ENCODE measurements at regions not wholly inside any gene's neighbourhood (a gene's known extent, or its start where the extent isn't known, plus 50 kb on each side); places are given as distances from the start of the nearest gene placed in this dataset.
"Not testable (repeated sequence)": the region's sequence is repeated elsewhere in the genome, so short reads cannot be mapped to it uniquely, and the experiment has no call there.

DNA sequence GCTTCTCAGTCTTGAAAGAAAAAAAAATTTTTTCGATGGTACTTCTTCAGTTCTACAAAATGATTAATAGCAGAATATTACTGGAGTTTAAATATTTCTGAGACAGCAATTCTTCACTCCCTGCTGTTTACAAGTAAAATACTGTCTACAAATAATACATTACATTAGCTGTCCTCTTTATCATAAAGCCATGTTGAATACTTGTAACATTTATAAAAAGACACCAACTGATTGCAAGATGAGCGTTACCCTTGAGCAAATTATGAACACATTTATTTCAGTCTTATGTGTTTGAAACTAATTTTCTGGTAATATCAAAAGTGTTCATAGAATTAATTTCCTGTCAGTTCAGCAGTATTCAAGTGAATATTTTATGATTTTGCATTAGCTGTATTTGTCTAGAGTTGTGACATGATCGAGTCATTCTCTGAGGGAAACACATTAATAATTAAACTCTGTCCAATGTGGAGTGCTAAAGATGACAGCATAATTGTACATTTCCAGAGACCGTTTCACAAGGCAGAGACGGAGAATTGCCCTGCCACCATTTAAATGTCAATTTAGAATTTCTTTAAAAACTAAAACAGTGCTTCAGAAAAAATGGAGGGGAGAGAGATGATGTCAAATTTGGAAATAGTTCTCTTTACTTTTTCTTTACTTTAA, 1359.0 kb upstream of the ADGRL4 start:
- no peaks in the 10 kb centered on the region for H3K36me3 ChIP-seq (ENCODE audit: control insufficient read depth, insufficient read depth, low read length)
- no CpG with 5 or more reads among the region's 5 CpGs for WGBS, 2 experiments (ENCODE audit: insufficient coverage in 2 of 2)
- H3K9me3 ChIP-seq (ENCODE audit: control insufficient read depth, low read length) = no peaks in the 10 kb centered on the region
- no peak overlapping the region for H3K4me3 ChIP-seq (ENCODE audit: extremely low read depth, insufficient read depth, low read length, poor library complexity, severe bottlenecking)
- no peaks in the 10 kb centered on the region for H3K4me1 ChIP-seq (ENCODE audit: control insufficient read depth, insufficient read depth, low read length, poor library complexity, severe bottlenecking)
- H3K27ac ChIP-seq (ENCODE audit: low read depth, low read length, severe bottlenecking) = no peak overlapping the region

DNA sequence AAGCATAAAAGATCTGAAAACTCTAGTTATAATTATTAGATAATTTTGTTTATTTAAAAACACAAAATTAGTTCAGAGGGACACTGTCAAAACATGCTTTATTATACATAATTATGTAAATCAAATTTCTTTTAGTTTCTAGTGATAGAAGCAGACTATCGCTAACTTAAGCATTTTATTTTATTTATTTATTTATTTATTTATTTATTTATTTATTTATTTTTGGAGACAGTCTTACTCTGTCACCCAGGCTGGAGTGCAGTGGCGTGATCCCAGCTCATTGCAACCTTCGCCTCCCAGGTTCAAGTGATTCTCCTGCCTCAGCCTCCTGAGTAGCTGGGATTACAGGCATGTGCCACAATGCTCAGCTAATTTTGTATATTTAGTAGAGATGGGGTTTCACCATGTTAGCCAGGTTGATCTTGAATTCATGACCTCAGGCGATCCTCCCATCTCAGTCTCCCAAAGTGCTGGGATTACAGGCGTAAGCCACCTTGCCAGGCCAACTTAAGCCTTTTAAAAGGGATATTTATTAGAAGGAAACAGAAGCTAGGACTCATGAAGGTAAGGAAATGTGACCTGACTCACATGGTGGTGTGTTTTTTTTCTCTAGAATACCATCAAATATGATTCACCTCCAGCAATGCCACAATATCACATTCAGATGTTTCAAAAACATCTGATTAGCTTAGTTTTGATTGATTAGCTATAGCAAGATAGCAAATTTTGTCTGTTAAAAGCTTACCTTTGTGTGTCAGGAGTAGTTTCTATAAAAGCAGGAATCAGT, 1357.4 kb upstream of the ADGRL4 start:
- Histone ChIP-seq H3K9me3 (ENCODE audit: control insufficient read depth, low read length) (no peaks in the 10 kb centered on the region), H3K4me1 (ENCODE audit: control insufficient read depth, insufficient read depth, low read length, poor library complexity, severe bottlenecking) (no peaks in the 10 kb centered on the region), H3K36me3 (ENCODE audit: control insufficient read depth, insufficient read depth, low read length) (no peaks in the 10 kb centered on the region), H3K4me3 (ENCODE audit: extremely low read depth, insufficient read depth, low read length, poor library complexity, severe bottlenecking) (no peak overlapping the region), H3K27ac (ENCODE audit: low read depth, low read length, severe bottlenecking) (no peak overlapping the region)
- WGBS, 2 experiments (ENCODE audit: insufficient coverage in 2 of 2) = 83 to 100% methylated on average over 1 to 2 of the region's 5 CpGs

DNA sequence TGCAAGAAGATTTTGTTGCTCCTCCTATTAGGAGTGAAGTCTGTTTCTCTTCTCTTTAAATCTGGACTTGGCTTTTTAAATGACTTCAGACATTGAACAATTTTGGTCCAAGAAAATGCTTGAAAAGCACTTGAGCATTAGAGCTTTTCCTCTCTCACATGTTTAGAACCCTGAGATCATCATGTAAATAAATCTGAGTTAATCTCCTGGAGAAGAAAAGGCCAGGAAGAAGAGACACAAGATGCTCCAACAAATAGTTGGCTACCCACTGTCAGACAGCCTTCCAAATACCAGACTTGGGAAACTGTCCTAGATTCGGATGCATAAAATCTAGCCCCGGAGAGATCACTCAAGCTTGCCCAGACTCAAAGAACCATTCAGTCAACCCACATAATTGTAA, 1353.1 kb upstream of the ADGRL4 start:
- H3K36me3 ChIP-seq (ENCODE audit: control insufficient read depth, insufficient read depth, low read length) = no peaks in the 10 kb centered on the region
- no peak overlapping the region for H3K27ac ChIP-seq (ENCODE audit: low read depth, low read length, severe bottlenecking)
- no peaks in the 10 kb centered on the region for H3K4me1 ChIP-seq (ENCODE audit: control insufficient read depth, insufficient read depth, low read length, poor library complexity, severe bottlenecking)
- H3K9me3 ChIP-seq (ENCODE audit: control insufficient read depth, low read length) = no peaks in the 10 kb centered on the region
- no peak overlapping the region for H3K4me3 ChIP-seq (ENCODE audit: extremely low read depth, insufficient read depth, low read length, poor library complexity, severe bottlenecking)
- no CpG with 5 or more reads among the region's 2 CpGs for WGBS, 2 experiments (ENCODE audit: insufficient coverage in 2 of 2)

DNA sequence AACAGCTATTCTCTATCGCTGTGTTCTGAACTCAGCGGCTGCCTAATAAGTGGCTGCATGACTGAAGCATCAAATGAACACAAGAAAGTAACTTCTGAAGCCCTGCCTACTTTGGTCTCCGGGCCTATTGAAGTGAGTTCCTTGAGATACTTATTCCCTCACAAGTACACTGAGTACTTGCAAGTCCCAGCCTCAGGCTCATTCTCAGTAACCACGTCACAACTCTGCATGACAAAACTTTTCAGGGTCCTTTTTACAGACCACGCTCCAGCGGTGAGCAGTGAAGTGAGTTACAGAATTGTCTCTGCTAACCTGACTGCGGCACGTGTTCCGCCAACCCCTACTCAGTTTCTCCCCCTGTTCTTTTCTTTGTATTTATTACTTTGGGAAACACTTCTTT, 1342.7 kb upstream of the ADGRL4 start:
- no peaks in the 10 kb centered on the region for H3K36me3 ChIP-seq (ENCODE audit: control insufficient read depth, insufficient read depth, low read length)
- H3K9me3 ChIP-seq (ENCODE audit: control insufficient read depth, low read length) = no peaks in the 10 kb centered on the region
- H3K4me1 ChIP-seq (ENCODE audit: control insufficient read depth, insufficient read depth, low read length, poor library complexity, severe bottlenecking) = no peaks in the 10 kb centered on the region
- 79 to 82% methylated on average over 4 to 9 of the region's 9 CpGs for WGBS, 2 experiments (ENCODE audit: insufficient coverage in 2 of 2)
- H3K27ac ChIP-seq (ENCODE audit: low read depth, low read length, severe bottlenecking) = no peak overlapping the region
- no peak overlapping the region for H3K4me3 ChIP-seq (ENCODE audit: extremely low read depth, insufficient read depth, low read length, poor library complexity, severe bottlenecking)

DNA sequence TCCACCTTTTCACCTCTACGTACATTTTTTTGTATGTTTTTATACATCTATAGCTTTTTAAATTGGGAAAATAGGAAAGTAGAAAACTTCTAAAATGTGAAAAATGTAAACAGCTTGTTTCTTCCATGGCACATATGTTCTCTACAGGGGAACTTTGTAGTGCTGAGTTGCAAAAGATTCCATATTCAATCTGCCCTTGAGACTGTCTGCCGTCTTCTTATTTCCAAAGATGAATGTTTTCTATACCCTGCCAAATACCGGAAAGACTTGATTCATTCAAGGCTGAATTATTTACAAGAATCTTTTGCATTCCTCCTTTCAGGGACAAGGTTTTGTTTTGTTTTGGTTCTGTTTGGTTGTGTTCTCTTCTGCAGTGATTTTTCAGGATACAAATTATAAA, 1334.5 kb upstream of the ADGRL4 start:
- H3K36me3 ChIP-seq (ENCODE audit: control insufficient read depth, insufficient read depth, low read length) = no peaks in the 10 kb centered on the region

DNA sequence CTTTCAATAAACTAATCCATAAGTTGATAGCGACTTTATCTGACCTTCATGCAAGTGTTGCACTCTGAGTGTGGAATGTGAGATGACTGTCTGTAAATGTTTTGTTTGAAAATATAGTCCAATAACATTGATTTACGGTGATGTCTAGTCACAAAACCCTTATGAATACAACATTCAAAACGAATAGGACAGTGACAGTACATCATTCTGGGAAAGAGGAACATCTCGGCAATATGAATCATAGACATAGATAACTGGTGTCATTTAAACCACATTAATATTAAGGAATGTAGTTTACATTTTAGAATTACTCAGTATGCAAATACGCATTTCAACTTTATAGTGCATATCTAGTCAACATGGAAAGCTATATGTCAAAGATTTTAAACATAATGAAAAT, 1311.6 kb upstream of the ADGRL4 start:
- Histone ChIP-seq H3K4me3 (ENCODE audit: extremely low read depth, insufficient read depth, low read length, poor library complexity, severe bottlenecking) (no peak overlapping the region), H3K9me3 (ENCODE audit: control insufficient read depth, low read length) (no peaks in the 10 kb centered on the region), H3K4me1 (ENCODE audit: control insufficient read depth, insufficient read depth, low read length, poor library complexity, severe bottlenecking) (no peaks in the 10 kb centered on the region), H3K27ac (ENCODE audit: low read depth, low read length, severe bottlenecking) (no peak overlapping the region), H3K36me3 (ENCODE audit: control insufficient read depth, insufficient read depth, low read length) (no peaks in the 10 kb centered on the region)
- WGBS, 2 experiments (ENCODE audit: insufficient coverage in 2 of 2) = no CpG with 5 or more reads among the region's 5 CpGs

More for the DNA sequence above, 1334.5 kb upstream of the ADGRL4 start:
- Histone ChIP-seq H3K9me3 (ENCODE audit: control insufficient read depth, low read length) (no peaks in the 10 kb centered on the region), H3K4me3 (ENCODE audit: extremely low read depth, insufficient read depth, low read length, poor library complexity, severe bottlenecking) (no peak overlapping the region), H3K27ac (ENCODE audit: low read depth, low read length, severe bottlenecking) (no peak overlapping the region), H3K4me1 (ENCODE audit: control insufficient read depth, insufficient read depth, low read length, poor library complexity, severe bottlenecking) (no peaks in the 10 kb centered on the region)
- 100% methylated on average over 1 of the region's 3 CpGs; no CpG with 5 or more reads in 1 of the 2 experiments for WGBS, 2 experiments (ENCODE audit: insufficient coverage in 2 of 2)

DNA sequence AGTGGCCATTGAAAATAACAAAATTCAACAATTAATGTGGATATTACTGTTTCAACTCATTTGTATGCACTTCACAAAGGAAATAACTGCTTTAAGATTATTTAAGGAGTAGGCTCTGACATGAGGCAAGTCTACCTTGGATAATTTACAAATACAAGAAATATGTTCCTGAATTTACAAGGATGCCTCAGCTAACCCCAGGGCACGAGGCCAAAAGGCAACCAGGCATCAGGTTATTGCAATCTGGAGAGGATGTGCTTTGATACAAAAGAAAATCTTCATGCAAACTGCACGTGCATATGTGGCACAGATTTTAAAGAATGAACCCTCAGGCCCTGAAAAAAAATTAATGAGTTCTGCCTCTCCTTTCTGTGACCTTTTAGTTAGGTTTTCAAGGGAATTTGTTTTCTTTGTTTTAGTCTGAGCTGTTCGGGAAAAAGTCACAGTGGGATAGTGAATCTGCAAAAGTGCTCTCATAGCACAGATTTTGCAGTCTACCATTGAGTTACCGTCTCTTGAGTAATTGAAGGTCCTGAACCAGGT, 1304.2 kb upstream of the ADGRL4 start:
- Histone ChIP-seq H3K4me1 (ENCODE audit: control insufficient read depth, insufficient read depth, low read length, poor library complexity, severe bottlenecking) (no peaks in the 10 kb centered on the region), H3K4me3 (ENCODE audit: extremely low read depth, insufficient read depth, low read length, poor library complexity, severe bottlenecking) (no peak overlapping the region), H3K9me3 (ENCODE audit: control insufficient read depth, low read length) (no peaks in the 10 kb centered on the region), H3K27ac (ENCODE audit: low read depth, low read length, severe bottlenecking) (no peak overlapping the region), H3K36me3 (ENCODE audit: control insufficient read depth, insufficient read depth, low read length) (no peaks in the 10 kb centered on the region)
- 87 to 89% methylated on average over 3 to 4 of the region's 4 CpGs for WGBS, 2 experiments (ENCODE audit: insufficient coverage in 2 of 2)

DNA sequence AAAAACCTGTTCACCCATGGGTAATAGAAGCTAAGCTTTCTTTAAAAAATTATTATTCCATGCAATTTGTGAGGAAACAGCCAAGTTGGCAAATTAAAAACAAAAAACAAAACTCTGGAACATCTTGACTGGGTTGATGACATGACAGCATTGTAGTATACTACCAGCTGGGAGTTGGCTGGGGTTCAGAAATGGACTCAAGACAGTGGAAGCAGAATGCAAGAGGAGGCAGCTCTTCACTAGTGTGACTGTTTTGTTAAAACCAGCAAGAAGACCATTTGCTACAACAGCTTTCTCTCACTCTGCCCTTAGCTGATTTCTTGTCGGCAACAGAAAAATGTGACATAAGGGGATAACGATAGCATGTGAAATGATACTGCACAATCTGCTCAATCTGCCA, 1298.9 kb upstream of the ADGRL4 start:
- Histone ChIP-seq H3K27ac (ENCODE audit: low read depth, low read length, severe bottlenecking) (no peak overlapping the region), H3K9me3 (ENCODE audit: control insufficient read depth, low read length) (no peaks in the 10 kb centered on the region), H3K4me1 (ENCODE audit: control insufficient read depth, insufficient read depth, low read length, poor library complexity, severe bottlenecking) (no peaks in the 10 kb centered on the region), H3K4me3 (ENCODE audit: extremely low read depth, insufficient read depth, low read length, poor library complexity, severe bottlenecking) (no peak overlapping the region), H3K36me3 (ENCODE audit: control insufficient read depth, insufficient read depth, low read length) (no peaks in the 10 kb centered on the region)
- 100% methylated on average over 2 of the region's 2 CpGs; no CpG with 5 or more reads in 1 of the 2 experiments for WGBS, 2 experiments (ENCODE audit: insufficient coverage in 2 of 2)

DNA sequence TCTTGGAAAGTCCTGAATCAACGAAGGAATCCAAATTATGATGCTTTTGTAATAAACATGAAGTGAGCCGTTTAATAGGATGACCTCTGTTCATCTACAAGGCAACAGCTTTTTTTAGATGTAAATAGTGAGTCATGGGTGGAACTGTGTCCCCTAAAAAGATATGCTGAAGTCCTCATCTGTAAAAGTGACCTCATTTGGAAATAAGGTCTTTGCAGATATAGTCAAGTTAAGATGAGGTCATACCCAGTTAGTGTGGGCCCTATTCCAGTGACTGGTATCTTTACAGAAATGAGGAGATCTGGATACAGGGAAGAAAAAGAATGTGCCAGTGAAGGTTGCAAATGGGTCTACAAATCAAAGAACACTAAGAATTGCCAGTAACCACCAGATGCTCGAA, 1287.3 kb upstream of the ADGRL4 start:
- no peak overlapping the region for H3K27ac ChIP-seq (ENCODE audit: low read depth, low read length, severe bottlenecking)
- H3K36me3 ChIP-seq (ENCODE audit: control insufficient read depth, insufficient read depth, low read length) = no peaks in the 10 kb centered on the region
- H3K4me3 ChIP-seq (ENCODE audit: extremely low read depth, insufficient read depth, low read length, poor library complexity, severe bottlenecking) = no peak overlapping the region
- H3K9me3 ChIP-seq (ENCODE audit: control insufficient read depth, low read length) = no peaks in the 10 kb centered on the region
- no peaks in the 10 kb centered on the region for H3K4me1 ChIP-seq (ENCODE audit: control insufficient read depth, insufficient read depth, low read length, poor library complexity, severe bottlenecking)
- WGBS, 2 experiments (ENCODE audit: insufficient coverage in 2 of 2) = 78 to 100% methylated on average over 1 of the region's 3 CpGs

DNA sequence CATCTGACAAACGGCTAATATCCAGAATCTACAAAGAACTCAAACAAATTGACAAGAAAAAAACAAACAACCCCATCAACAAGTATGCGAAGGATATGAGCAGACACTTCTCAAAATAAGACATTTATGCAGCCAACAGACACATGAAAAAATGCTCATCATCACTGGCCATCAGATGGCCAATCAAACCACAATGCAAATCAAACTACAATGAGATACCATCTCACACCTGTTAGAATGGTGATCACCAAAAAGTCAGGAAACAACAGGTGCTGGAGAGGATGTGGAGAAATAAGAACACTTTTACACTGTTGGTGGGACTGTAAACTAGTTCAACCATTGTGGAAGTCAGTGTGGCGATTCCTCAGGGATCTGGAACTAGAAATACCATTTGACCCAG, 1282.2 kb upstream of the ADGRL4 start:
- H3K4me1 ChIP-seq (ENCODE audit: control insufficient read depth, insufficient read depth, low read length, poor library complexity, severe bottlenecking); H3K4me3 ChIP-seq (ENCODE audit: extremely low read depth, insufficient read depth, low read length, poor library complexity, severe bottlenecking); H3K36me3 ChIP-seq (ENCODE audit: control insufficient read depth, insufficient read depth, low read length); H3K27ac ChIP-seq (ENCODE audit: low read depth, low read length, severe bottlenecking); H3K9me3 ChIP-seq (ENCODE audit: control insufficient read depth, low read length): not testable (repeated sequence)
- WGBS, 2 experiments (ENCODE audit: insufficient coverage in 2 of 2) = 86 to 92% methylated on average over 2 of the region's 3 CpGs

DNA sequence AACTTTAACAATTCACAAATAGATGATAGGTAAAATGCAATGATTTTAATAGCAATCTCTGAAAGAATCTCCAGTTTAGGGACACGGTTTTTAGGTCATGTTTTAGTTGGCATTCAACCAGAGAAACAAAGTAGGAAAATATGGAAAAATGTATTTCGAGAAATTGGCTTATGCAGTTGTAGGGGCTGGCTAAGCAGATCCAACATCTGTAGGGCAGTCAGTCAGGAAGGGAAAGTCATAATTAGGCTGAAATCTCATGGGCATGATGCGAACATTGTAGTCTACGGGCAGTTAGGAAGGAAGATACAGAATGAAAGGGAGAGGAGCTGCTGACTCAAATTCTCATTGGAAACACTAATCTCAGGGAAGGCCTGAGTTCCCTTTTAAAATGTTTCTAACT, 1276.0 kb upstream of the ADGRL4 start:
- no peaks in the 10 kb centered on the region for H3K36me3 ChIP-seq (ENCODE audit: control insufficient read depth, insufficient read depth, low read length)
- H3K4me3 ChIP-seq (ENCODE audit: extremely low read depth, insufficient read depth, low read length, poor library complexity, severe bottlenecking) = no peak overlapping the region
- no peak overlapping the region for H3K27ac ChIP-seq (ENCODE audit: low read depth, low read length, severe bottlenecking)
- H3K4me1 ChIP-seq (ENCODE audit: control insufficient read depth, insufficient read depth, low read length, poor library complexity, severe bottlenecking) = no peaks in the 10 kb centered on the region
- no peaks in the 10 kb centered on the region for H3K9me3 ChIP-seq (ENCODE audit: control insufficient read depth, low read length)
- 93 to 94% methylated on average over 4 of the region's 4 CpGs for WGBS, 2 experiments (ENCODE audit: insufficient coverage in 2 of 2)
